IMR-90 (cell line): ENCODE measurements at regions not wholly inside any gene's neighbourhood (a gene's known extent, or its start where the extent isn't known, plus 50 kb on each side); places are given as distances from the start of the nearest gene placed in this dataset.

Experiments
- ATAC-seq: fragments of 200-7000 bp; cut with Tn5 transposase; 2 replicates; pipeline ENCODE4 v1.9.1; 2020; ENCODE audit warnings: low read depth, mild to moderate bottlenecking, moderate library complexity
- BruUV-seq: library from RNA; stranded (reverse); fragments of 400-500 nt; replicated peaks from 2 replicates; lab custom pipeline; 2021; lab: Mats Ljungman, UMichigan
- CTCF ChIA-PET: fragments of 300-600 bp; formaldehyde crosslinking; extraction: SDS; loops from one replicate; lab custom pipeline; 2021; ENCODE audit warnings: antibody characterized with exemption; lab: Yijun Ruan, JAX
- POLR2A ChIA-PET: fragments of 300-600 bp; sonication (Branson Sonifier 250); formaldehyde crosslinking; loops from one replicate; lab custom pipeline; 2022; ENCODE audit warnings: antibody characterized with exemption; ENCODE audit not compliant: unreplicated experiment; lab: Charles Lee
- DNase-seq: peaks from one replicate; pipeline ENCODE4 v3.0.0; 2013
- H2AFZ ChIP-seq: replicated peaks from 2 replicates; pipeline ENCODE3; 2013; ENCODE audit warnings: low read length, mild to moderate bottlenecking; ENCODE audit not compliant: poor library complexity
- H2AK5ac ChIP-seq: 2 replicates; pipeline ENCODE4 v1.6.1; 2013; ENCODE audit warnings: low read depth, low read length, inconsistent platforms
- H2AK9ac ChIP-seq: replicated peaks from 2 replicates; pipeline ENCODE3; 2013; ENCODE audit warnings: mild to moderate bottlenecking, low read depth, low read length, moderate library complexity; ENCODE audit not compliant: poor library complexity
- H2BK120ac ChIP-seq: 2 replicates; pipeline ENCODE4 v1.6.1; 2013; ENCODE audit warnings: low read depth, low read length, inconsistent platforms
- H2BK15ac ChIP-seq: 3 replicates; pipeline ENCODE4 v1.6.1; 2013; ENCODE audit warnings: low read depth, low read length, inconsistent platforms
- H2BK20ac ChIP-seq: 2 replicates; pipeline ENCODE4 v1.6.1; 2013; ENCODE audit warnings: low read depth, mild to moderate bottlenecking, inconsistent platforms, low read length, moderate library complexity
- H2BK5ac ChIP-seq: 2 replicates; pipeline ENCODE4 v1.6.1; 2013; ENCODE audit warnings: mild to moderate bottlenecking, low read depth, low read length, inconsistent platforms; ENCODE audit not compliant: poor library complexity, severe bottlenecking
- H3K14ac ChIP-seq: replicated peaks from 2 replicates; pipeline ENCODE4 v1.6.1; 2013; ENCODE audit warnings: low read depth, low read length, inconsistent platforms
- H3K18ac ChIP-seq: 2 replicates; pipeline ENCODE4 v1.6.1; 2013; ENCODE audit warnings: low read depth, low read length, control low read depth
- H3K23ac ChIP-seq: 2 replicates; pipeline ENCODE4 v1.6.1; 2013; ENCODE audit warnings: low read depth, low read length, inconsistent platforms
- H3K27ac ChIP-seq: 2 replicates; pipeline ENCODE4 v1.5.1; 2013; ENCODE audit warnings: mild to moderate bottlenecking, control low read depth, low read length; ENCODE audit not compliant: insufficient read depth
- H3K27me3 ChIP-seq: 2 replicates; pipeline ENCODE4 v1.6.1; 2013; ENCODE audit warnings: low read length; ENCODE audit not compliant: control insufficient read depth, insufficient read depth
- H3K36me3 ChIP-seq: 2 replicates; pipeline ENCODE4 v1.6.1; 2013; ENCODE audit warnings: low read length, mixed read lengths; ENCODE audit not compliant: control insufficient read depth, insufficient read depth
- H3K4ac ChIP-seq: 2 replicates; pipeline ENCODE4 v1.6.1; 2013; ENCODE audit warnings: low read depth, low read length, inconsistent platforms
- H3K4me1 ChIP-seq: 2 replicates; pipeline ENCODE4 v1.6.1; 2013; ENCODE audit warnings: low read length, mixed read lengths; ENCODE audit not compliant: control insufficient read depth, insufficient read depth
- H3K4me2 ChIP-seq: 2 replicates; pipeline ENCODE4 v1.6.1; 2013; ENCODE audit warnings: low read depth, mild to moderate bottlenecking, control low read depth, low read length, moderate library complexity
- H3K4me3 ChIP-seq: 2 replicates; pipeline ENCODE4 v1.5.1; 2013; ENCODE audit warnings: low read depth, mild to moderate bottlenecking, control low read depth, low read length, moderate library complexity; ENCODE audit not compliant: insufficient read depth
- H3K56ac ChIP-seq: 2 replicates; pipeline ENCODE4 v1.6.1; 2013; ENCODE audit warnings: low read length, inconsistent platforms; ENCODE audit not compliant: insufficient read depth; ENCODE audit errors: extremely low read depth
- H3K79me1 ChIP-seq, 2 experiments: 2 replicates each; pipeline ENCODE4 v1.6.1; 2013; ENCODE audit warnings: low read length in 2 of 2, inconsistent platforms in 1 of 2, low read depth in 1 of 2
- H3K9ac ChIP-seq: 2 replicates; pipeline ENCODE4 v1.6.1; 2013; ENCODE audit warnings: low read depth, low read length, control low read depth
- H3K9me1 ChIP-seq: 2 replicates; pipeline ENCODE4 v1.6.1; 2013; ENCODE audit warnings: low read length, inconsistent platforms; ENCODE audit not compliant: insufficient read depth
- H3K9me3 ChIP-seq: 2 replicates; pipeline ENCODE4 v1.6.1; 2013; ENCODE audit warnings: low read length; ENCODE audit not compliant: control insufficient read depth, insufficient read depth
- H4K20me1 ChIP-seq: 2 replicates; pipeline ENCODE4 v1.6.1; 2013; ENCODE audit warnings: low read length, inconsistent platforms; ENCODE audit not compliant: insufficient read depth
- H4K5ac ChIP-seq: 2 replicates; pipeline ENCODE4 v1.6.1; 2013; ENCODE audit warnings: mild to moderate bottlenecking, low read depth, low read length, control low read depth
- H4K8ac ChIP-seq, 2 experiments: 2 replicates each; pipeline ENCODE4 v1.6.1; 2013; ENCODE audit warnings: low read depth in 2 of 2, low read length in 2 of 2, control low read depth in 1 of 2, inconsistent platforms in 1 of 2
- H4K91ac ChIP-seq: 2 replicates; pipeline ENCODE4 v1.6.1; 2013; ENCODE audit warnings: low read depth, low read length, inconsistent platforms; ENCODE audit not compliant: insufficient read depth
- CHD1 ChIP-seq: IDR thresholded peaks from 2 replicates; pipeline ENCODE4 v1.6.1; 2012; ENCODE audit warnings: low read depth, low read length, improper control_type of control experiment
- MXI1 ChIP-seq: IDR thresholded peaks from 2 replicates; pipeline ENCODE4 v1.6.1; 2012; ENCODE audit warnings: low read depth, mild to moderate bottlenecking, low read length, moderate library complexity, borderline replicate concordance
- POLR2A ChIP-seq: IDR thresholded peaks from 2 replicates; pipeline ENCODE4 v1.6.1; 2012; ENCODE audit warnings: mild to moderate bottlenecking, low read depth, low read length
- RAD21 ChIP-seq: IDR thresholded peaks from 2 replicates; pipeline ENCODE4 v1.6.1; 2012; ENCODE audit warnings: low read length, improper control_type of control experiment
- RFX5 ChIP-seq: IDR thresholded peaks from 2 replicates; pipeline ENCODE4 v1.8.0; 2012; ENCODE audit warnings: low read depth, mild to moderate bottlenecking, low read length, moderate library complexity
- WGBS, 2 experiments: methylation state at CpG; one replicate each; pipeline versions ENCODE4 v1.1.5 to v1.1.7; 2013; ENCODE audit warnings: missing lambda C conversion rate in 2 of 2; ENCODE audit not compliant: insufficient read length in 1 of 2; ENCODE audit errors: extremely low coverage in 2 of 2; 5-methylcytosine and 5-hydroxymethylcytosine counted together
- dilution Hi-C: fragments of 300-500 bp; cut with HindIII; formaldehyde crosslinking; loops from one replicate; pipeline ENCODE4 v1.14.3; 2018; ENCODE audit warnings: low sequenced_read_pairs; ENCODE audit not compliant: unreplicated experiment
- in situ Hi-C: fragments of 300-500 bp; cut with MboI; formaldehyde crosslinking; loops from 3 replicates; pipeline ENCODE4 v1.14.3; 2019; ENCODE audit warnings: low sequenced_read_pairs, inconsistent platforms, mixed read lengths
- intact Hi-C: fragments of 100-400 bp; cut with micrococcal nuclease; formaldehyde crosslinking; loops from 2 replicates; pipeline ENCODE4 v1.10.0; 2022

DNA sequence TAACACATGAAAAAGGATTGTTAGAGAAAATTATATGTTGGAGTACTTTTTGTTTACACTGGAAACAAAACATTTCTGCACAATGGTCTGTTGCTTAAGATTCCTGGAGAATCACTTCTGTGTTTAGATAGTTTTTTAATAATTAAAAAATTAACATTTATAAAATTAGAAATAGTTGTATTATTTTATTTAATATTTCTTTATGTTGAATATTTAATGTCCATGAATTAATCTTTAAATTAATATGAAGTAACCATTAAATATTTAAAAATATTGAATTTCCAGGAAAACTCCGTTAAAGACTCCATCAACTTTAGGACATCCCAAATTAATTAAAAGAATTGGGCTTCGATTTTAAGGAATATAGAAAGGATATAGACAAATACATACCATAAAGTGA is 797.1 kb upstream of the GALNTL6 start:
- no CpG with 5 or more reads among the region's 2 CpGs for WGBS, 2 experiments

More for the DNA sequence above, 797.1 kb upstream of the GALNTL6 start:
- Histone ChIP-seq H2BK15ac (no peak overlapping the region), H3K4me1 (no peaks in the 10 kb centered on the region), H2AK5ac (no peak overlapping the region), H2BK5ac (no peak overlapping the region), H4K5ac (no peak overlapping the region), H3K56ac (no peak overlapping the region), H3K27me3 (no peaks in the 10 kb centered on the region), H3K18ac (no peak overlapping the region), H3K14ac (no peak overlapping the region), H2AK9ac (no peak overlapping the region), H3K23ac (no peak overlapping the region), H3K9me1 (no peaks in the 10 kb centered on the region), H2AFZ (no peak overlapping the region), H3K4me2 (no peak overlapping the region), H3K4ac (no peak overlapping the region), H3K9ac (no peak overlapping the region), H4K91ac (no peak overlapping the region), H3K36me3 (no peaks in the 10 kb centered on the region), H3K79me1 (no peaks in the 10 kb centered on the region), H4K8ac (no peak overlapping the region), H3K4me3 (no peak overlapping the region), H3K9me3 (peaks cover 7% of the 10 kb centered on the region), H4K20me1 (no peaks in the 10 kb centered on the region), H2BK20ac (no peak overlapping the region), H3K27ac (no peak overlapping the region), H2BK120ac (no peak overlapping the region)
- dilution Hi-C loops (no loop called here), intact Hi-C loops (no loop called here), in situ Hi-C loops (no loop called here)
- CTCF ChIA-PET: no interaction called here
- DNase-seq (no peak), ATAC-seq (no peak)
- no peak for TF ChIP-seq RAD21
- no peak for TF ChIP-seq RFX5
- TF ChIP-seq POLR2A: no peak
- TF ChIP-seq CHD1: no peak
- no peak for TF ChIP-seq MXI1
- BruUV-seq: no TSS peak
- POLR2A ChIA-PET: no interaction called here
